Panc1 (cell line): ENCODE measurements at regions not wholly inside any gene's neighbourhood (a gene's known extent, or its start where the extent isn't known, plus 50 kb on each side); places are given as distances from the start of the nearest gene placed in this dataset.

Experiments used
- ATAC-seq: fragments of 200-7000 bp; cut with Tn5 transposase; 2 replicates; pipeline ENCODE4 v1.9.1; 2020; ENCODE audit warnings: mild to moderate bottlenecking, moderate library complexity
- BruUV-seq: library from RNA; stranded (reverse); fragments of 400-500 nt; replicated peaks from 2 replicates; lab custom pipeline; 2021; lab: Mats Ljungman, UMichigan
- CTCF ChIA-PET: fragments of 300-600 bp; sonication (Branson Sonifier 250); formaldehyde crosslinking; loops from one replicate; lab custom pipeline; 2022; ENCODE audit warnings: antibody characterized with exemption; lab: Charles Lee
- POLR2A ChIA-PET: fragments of 300-600 bp; sonication (Branson Sonifier 250); formaldehyde crosslinking; loops from one replicate; lab custom pipeline; 2022; ENCODE audit warnings: antibody characterized with exemption; lab: Charles Lee
- DNase-seq: peaks from one replicate; pipeline ENCODE4 v3.0.0-alpha.2; 2010; ENCODE audit warnings: low read depth, low spot score
- H3K27ac ChIP-seq: 2 replicates; pipeline ENCODE4 v1.5.1; 2011; ENCODE audit warnings: mild to moderate bottlenecking, low read length, inconsistent platforms
- H3K27me3 ChIP-seq: fragments of 200-500 bp; sonication (Bioruptor generic); 2 replicates; pipeline ENCODE4 v1.6.0; 2014; ENCODE audit warnings: low read length, inconsistent platforms; ENCODE audit not compliant: control insufficient read depth, insufficient read depth
- H3K36me3 ChIP-seq: fragments of 200-500 bp; sonication (Bioruptor generic); 2 replicates; pipeline ENCODE4 v1.5.1; 2014; ENCODE audit warnings: inconsistent platforms, mild to moderate bottlenecking, low read length, moderate library complexity; ENCODE audit not compliant: control insufficient read depth, insufficient read depth
- H3K4me1 ChIP-seq: 2 replicates; pipeline ENCODE4 v1.5.1; 2011; ENCODE audit warnings: inconsistent platforms, mild to moderate bottlenecking, low read length, moderate library complexity; ENCODE audit not compliant: control insufficient read depth, insufficient read depth
- H3K4me3 ChIP-seq, 2 experiments: 2 replicates each; pipeline ENCODE4 v1.5.1; 2011 to 2012; ENCODE audit warnings: low read depth in 2 of 2, low read length in 2 of 2, mild to moderate bottlenecking in 2 of 2, inconsistent platforms in 1 of 2, moderate library complexity in 1 of 2
- H3K9me3 ChIP-seq: fragments of 200-500 bp; sonication (Bioruptor generic); 2 replicates; pipeline ENCODE4 v1.5.1; 2014; ENCODE audit warnings: low read depth, mild to moderate bottlenecking, inconsistent platforms, low read length, moderate library complexity; ENCODE audit not compliant: control insufficient read depth, insufficient read depth
- CTCF ChIP-seq: fragments of 450-650 bp; IDR thresholded peaks from 2 replicates; pipeline ENCODE4 v1.5.1; 2017; ENCODE audit warnings: mild to moderate bottlenecking
- POLR2AphosphoS5 ChIP-seq: IDR thresholded peaks from 2 replicates; pipeline ENCODE4 v1.6.1; 2012; ENCODE audit warnings: mild to moderate bottlenecking, low read depth, low read length, moderate library complexity
- SIN3A ChIP-seq: IDR thresholded peaks from 2 replicates; pipeline ENCODE4 v1.6.1; 2012; ENCODE audit warnings: low read depth, mild to moderate bottlenecking, low read length, moderate library complexity, borderline replicate concordance; ENCODE audit not compliant: insufficient read depth
- TCF7L2 ChIP-seq: IDR thresholded peaks from 2 replicates; pipeline ENCODE4 v1.6.1; 2011; ENCODE audit warnings: mild to moderate bottlenecking, low read depth, low read length, inconsistent platforms
- in situ Hi-C: cut with HindIII; loops from 2 replicates; pipeline ENCODE4 v1.10.0; 2016; ENCODE audit warnings: low sequenced_read_pairs, low pct_unique_long_range_greater_than_20kb
- intact Hi-C: fragments of 100-400 bp; cut with micrococcal nuclease; formaldehyde crosslinking; loops from one replicate; pipeline ENCODE4 v1.10.0; 2022; ENCODE audit not compliant: unreplicated experiment
- TF ChIP-seq, protein P1 (sequence below), 2 experiments: IDR thresholded peaks; 2 replicates each; pipeline ENCODE4 v1.6.1; 2011 to 2012; ENCODE audit warnings: low read depth in 2 of 2, control low read depth in 1 of 2, low read length in 1 of 2, mild to moderate bottlenecking in 1 of 2, moderate library complexity in 1 of 2; ENCODE audit not compliant: insufficient read depth in 1 of 2

- intact Hi-C loops (no loop called here), in situ Hi-C loops (no loop called here)
- TF ChIP-seq TCF7L2 (no peak), POLR2AphosphoS5 (no peak)
- TF ChIP-seq, protein P1, sequence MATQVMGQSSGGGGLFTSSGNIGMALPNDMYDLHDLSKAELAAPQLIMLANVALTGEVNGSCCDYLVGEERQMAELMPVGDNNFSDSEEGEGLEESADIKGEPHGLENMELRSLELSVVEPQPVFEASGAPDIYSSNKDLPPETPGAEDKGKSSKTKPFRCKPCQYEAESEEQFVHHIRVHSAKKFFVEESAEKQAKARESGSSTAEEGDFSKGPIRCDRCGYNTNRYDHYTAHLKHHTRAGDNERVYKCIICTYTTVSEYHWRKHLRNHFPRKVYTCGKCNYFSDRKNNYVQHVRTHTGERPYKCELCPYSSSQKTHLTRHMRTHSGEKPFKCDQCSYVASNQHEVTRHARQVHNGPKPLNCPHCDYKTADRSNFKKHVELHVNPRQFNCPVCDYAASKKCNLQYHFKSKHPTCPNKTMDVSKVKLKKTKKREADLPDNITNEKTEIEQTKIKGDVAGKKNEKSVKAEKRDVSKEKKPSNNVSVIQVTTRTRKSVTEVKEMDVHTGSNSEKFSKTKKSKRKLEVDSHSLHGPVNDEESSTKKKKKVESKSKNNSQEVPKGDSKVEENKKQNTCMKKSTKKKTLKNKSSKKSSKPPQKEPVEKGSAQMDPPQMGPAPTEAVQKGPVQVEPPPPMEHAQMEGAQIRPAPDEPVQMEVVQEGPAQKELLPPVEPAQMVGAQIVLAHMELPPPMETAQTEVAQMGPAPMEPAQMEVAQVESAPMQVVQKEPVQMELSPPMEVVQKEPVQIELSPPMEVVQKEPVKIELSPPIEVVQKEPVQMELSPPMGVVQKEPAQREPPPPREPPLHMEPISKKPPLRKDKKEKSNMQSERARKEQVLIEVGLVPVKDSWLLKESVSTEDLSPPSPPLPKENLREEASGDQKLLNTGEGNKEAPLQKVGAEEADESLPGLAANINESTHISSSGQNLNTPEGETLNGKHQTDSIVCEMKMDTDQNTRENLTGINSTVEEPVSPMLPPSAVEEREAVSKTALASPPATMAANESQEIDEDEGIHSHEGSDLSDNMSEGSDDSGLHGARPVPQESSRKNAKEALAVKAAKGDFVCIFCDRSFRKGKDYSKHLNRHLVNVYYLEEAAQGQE (IDR thresholded peaks at IDR 0.05; ENCODE audit: insufficient read depth in 1 of 2, low read depth in 2 of 2, low read length in 1 of 2) = no peak
- Histone ChIP-seq H3K27ac (no peak overlapping the region), H3K36me3 (no peaks in the 10 kb centered on the region), H3K27me3 (peaks cover 5% of the 10 kb centered on the region), H3K4me3 (no peak overlapping the region), H3K4me1 (no peaks in the 10 kb centered on the region), H3K9me3 (no peaks in the 10 kb centered on the region)
- ChIA-PET POLR2A (no interaction called here), CTCF (no interaction called here)
- DNase-seq (no peak), ATAC-seq (no peak)
- BruUV-seq = no TSS peak
These were observed 312.2 kb upstream of the SMIM21 start for GRCh38 chr18:75739682-75740081.

- BruUV-seq = no TSS peak
- DNase-seq (no peak), ATAC-seq (no peak)
- POLR2A ChIA-PET = interaction anchor here (0.6 kb wide), 1 partner anchor 7 kb away, joined by 5 read pairs; no protein-coding TSS in a partner anchor
- in situ Hi-C loops (no loop called here), intact Hi-C loops (no loop called here)
- Histone ChIP-seq H3K4me3 (no peak overlapping the region), H3K27ac (no peak overlapping the region), H3K4me1 (no peaks in the 10 kb centered on the region), H3K36me3 (no peaks in the 10 kb centered on the region), H3K9me3 (no peaks in the 10 kb centered on the region), H3K27me3 (no peaks in the 10 kb centered on the region)
- TF ChIP-seq POLR2AphosphoS5 (no peak), TCF7L2 (no peak), SIN3A (no peak)
- CTCF ChIA-PET = no interaction called here
These were observed 307.8 kb upstream of the SMIM21 start for GRCh38 chr18:75735291-75735690.

DNA sequence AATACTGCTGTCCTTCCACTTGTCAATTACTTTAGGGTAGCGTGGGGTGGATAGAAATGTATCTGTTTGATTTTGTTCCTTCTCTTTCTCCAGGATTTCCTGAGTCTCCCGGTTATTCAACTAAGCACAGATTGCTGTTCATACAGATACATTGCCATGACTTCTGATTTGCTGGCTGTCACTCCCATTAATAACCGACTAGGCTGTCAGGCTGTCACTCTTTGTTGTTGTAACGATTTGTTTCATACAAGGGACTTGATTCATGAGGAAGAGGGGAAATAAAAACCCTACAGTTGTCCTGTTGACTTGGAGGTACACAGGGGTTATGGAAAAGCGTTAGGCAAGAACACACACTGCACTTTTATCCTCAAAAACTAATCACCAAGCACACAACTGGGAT lies 302.7 kb upstream of the SMIM21 start:
- Histone ChIP-seq H3K27ac (no peak overlapping the region), H3K27me3 (peaks cover 23% of the 10 kb centered on the region), H3K9me3 (no peaks in the 10 kb centered on the region), H3K4me3 (no peak overlapping the region), H3K36me3 (no peaks in the 10 kb centered on the region), H3K4me1 (no peaks in the 10 kb centered on the region)
- TF ChIP-seq POLR2AphosphoS5 (no peak), SIN3A (no peak), TCF7L2 (no peak), CTCF (no peak)
- TF ChIP-seq, protein P1 (IDR thresholded peaks at IDR 0.05; ENCODE audit: insufficient read depth in 1 of 2, low read depth in 2 of 2, low read length in 1 of 2) = no peak
- ChIA-PET CTCF (no interaction called here), POLR2A (no interaction called here)
- DNase-seq (no peak), ATAC-seq (no peak)
- intact Hi-C loops = no loop called here
- BruUV-seq = no TSS peak
- in situ Hi-C loops = no loop called here
